ENCODE measurements at regions not wholly inside any gene's neighbourhood (a gene's known extent, or its start where the extent isn't known, plus 50 kb on each side); places are given as distances from the start of the nearest gene placed in this dataset.
"Not testable (repeated sequence)": the region's sequence is repeated elsewhere in the genome, so short reads cannot be mapped to it uniquely, and the experiment has no call there.

- Histone ChIP-seq H3K4me3 (no peak overlapping the region), H3K36me3 (no peaks in the 10 kb centered on the region), H3K27me3 (no peaks in the 10 kb centered on the region), H3K9me3 (no peaks in the 10 kb centered on the region), H3K27ac (no peak overlapping the region), H3K4me1 (no peaks in the 10 kb centered on the region)
- TF ChIP-seq CTCF (IDR thresholded peaks at IDR 0.05) (no peak), POLR2AphosphoS5 (IDR thresholded peaks at IDR 0.05; ENCODE audit: insufficient read depth in 1 of 2, low read depth in 1 of 2) (no peak), POLR2A (IDR thresholded peaks at IDR 0.05) (no peak)
- intact Hi-C loops (cut with DNase I) = no loop called here
- no peak for DNase-seq (ENCODE audit: extremely low spot score in 2 of 2)
Observed at GRCh38 chrX:65971151-65971550, 68.7 kb downstream of the VSIG4 start.

GRCh38 chrX:65967159-65967558, 72.7 kb downstream of the VSIG4 start:
- DNase-seq (ENCODE audit: extremely low spot score in 2 of 2); H3K27me3 ChIP-seq; H3K4me1 ChIP-seq; intact Hi-C loops (cut with DNase I); H3K4me3 ChIP-seq; H3K27ac ChIP-seq; H3K36me3 ChIP-seq; H3K9me3 ChIP-seq: not testable (repeated sequence)

- H3K4me3 ChIP-seq = no peak overlapping the region
- no peaks in the 10 kb centered on the region for H3K27me3 ChIP-seq
- intact Hi-C loops (cut with DNase I) = no loop called here
- no peaks in the 10 kb centered on the region for H3K36me3 ChIP-seq
- H3K4me1 ChIP-seq = no peaks in the 10 kb centered on the region
- H3K27ac ChIP-seq = no peak overlapping the region
- TF ChIP-seq CTCF (IDR thresholded peaks at IDR 0.05) (no peak), POLR2A (IDR thresholded peaks at IDR 0.05) (no peak)
- no peak for DNase-seq (ENCODE audit: extremely low spot score in 2 of 2)
- no peaks in the 10 kb centered on the region for H3K9me3 ChIP-seq
Observed at GRCh38 chrX:65961714-65962113, 78.2 kb downstream of the VSIG4 start.

GRCh38 chrX:65948103-65948502, 91.8 kb downstream of the VSIG4 start:
- no peak overlapping the region for H3K27ac ChIP-seq
- no peaks in the 10 kb centered on the region for H3K4me1 ChIP-seq
- TF ChIP-seq POLR2A (IDR thresholded peaks at IDR 0.05) (no peak), POLR2AphosphoS5 (IDR thresholded peaks at IDR 0.05; ENCODE audit: insufficient read depth in 1 of 2, low read depth in 1 of 2) (no peak), CTCF (IDR thresholded peaks at IDR 0.05) (no peak)
- H3K9me3 ChIP-seq = no peaks in the 10 kb centered on the region
- H3K27me3 ChIP-seq = no peaks in the 10 kb centered on the region
- no peak overlapping the region for H3K4me3 ChIP-seq
- intact Hi-C loops (cut with DNase I) = no loop called here
- no peaks in the 10 kb centered on the region for H3K36me3 ChIP-seq
- DNase-seq (ENCODE audit: extremely low spot score in 2 of 2) = no peak

GRCh38 chrX:65941775-65942174, 98.1 kb downstream of the VSIG4 start:
- DNase-seq (ENCODE audit: extremely low spot score in 2 of 2) = no peak
- intact Hi-C loops (cut with DNase I) = no loop called here
- Histone ChIP-seq H3K27me3 (no peaks in the 10 kb centered on the region), H3K4me3 (no peak overlapping the region), H3K27ac (no peak overlapping the region), H3K9me3 (no peaks in the 10 kb centered on the region), H3K36me3 (no peaks in the 10 kb centered on the region), H3K4me1 (no peaks in the 10 kb centered on the region)
- TF ChIP-seq POLR2AphosphoS5 (IDR thresholded peaks at IDR 0.05; ENCODE audit: insufficient read depth in 1 of 2, low read depth in 1 of 2) (no peak), POLR2A (IDR thresholded peaks at IDR 0.05) (no peak), CTCF (IDR thresholded peaks at IDR 0.05) (no peak)

- no peak for TF ChIP-seq POLR2A (IDR thresholded peaks at IDR 0.05)
- TF ChIP-seq POLR2AphosphoS5 (IDR thresholded peaks at IDR 0.05; ENCODE audit: insufficient read depth in 1 of 2, low read depth in 1 of 2) = no peak
- TF ChIP-seq CTCF (IDR thresholded peaks at IDR 0.05) = no peak
- Histone ChIP-seq H3K9me3 (no peaks in the 10 kb centered on the region), H3K27ac (no peak overlapping the region), H3K4me1 (no peaks in the 10 kb centered on the region), H3K36me3 (no peaks in the 10 kb centered on the region), H3K27me3 (no peaks in the 10 kb centered on the region), H3K4me3 (no peak overlapping the region)
- intact Hi-C loops (cut with DNase I) = no loop called here
- DNase-seq (ENCODE audit: extremely low spot score in 2 of 2) = no peak
Observed at GRCh38 chrX:65933085-65933589, 106.7 kb downstream of the VSIG4 start.
